A673 (cell line): ENCODE measurements at regions not wholly inside any gene's neighbourhood (a gene's known extent, or its start where the extent isn't known, plus 50 kb on each side); places are given as distances from the start of the nearest gene placed in this dataset.

ENCODE experiments used
- BruUV-seq: library from RNA; stranded (reverse); fragments of 400-500 nt; replicated peaks from 2 replicates; lab custom pipeline; 2021; lab: Mats Ljungman, UMichigan
- CTCF ChIA-PET: fragments of 300-600 bp; sonication (Branson Sonifier 250); formaldehyde crosslinking; loops from one replicate; lab custom pipeline; 2022; ENCODE audit warnings: antibody characterized with exemption; lab: Charles Lee
- POLR2A ChIA-PET: fragments of 300-600 bp; sonication (Branson Sonifier 250); formaldehyde crosslinking; loops from one replicate; lab custom pipeline; 2022; ENCODE audit warnings: antibody characterized with exemption; ENCODE audit not compliant: low non-redundant PET; lab: Charles Lee
- DNase-seq: peaks from one replicate; pipeline ENCODE4 v3.0.0-alpha.2; 2015; ENCODE audit warnings: low spot score
- H3K27ac ChIP-seq: fragments of 200-600 bp; sonication (generic); 2 replicates; pipeline ENCODE4 v1.5.1; 2016; ENCODE audit warnings: mixed run types, low read depth, mild to moderate bottlenecking, mixed read lengths, antibody characterized with exemption, low read length; ENCODE audit not compliant: poor library complexity, severe bottlenecking
- H3K27me3 ChIP-seq: fragments of 200-600 bp; sonication (generic); replicated peaks from 2 replicates; pipeline ENCODE4 v1.6.1; 2017; ENCODE audit warnings: mixed run types, low read depth, mild to moderate bottlenecking, mixed read lengths, antibody characterized with exemption, low read length; ENCODE audit not compliant: insufficient read depth, poor library complexity
- H3K36me3 ChIP-seq: fragments of 200-600 bp; sonication (generic); 2 replicates; pipeline ENCODE4 v1.6.1; 2016; ENCODE audit warnings: mixed run types, mild to moderate bottlenecking, mixed read lengths, antibody characterized with exemption, low read length; ENCODE audit not compliant: insufficient read depth, poor library complexity, severe bottlenecking
- H3K4me1 ChIP-seq: fragments of 200-600 bp; sonication (generic); 2 replicates; pipeline ENCODE4 v1.6.1; 2017; ENCODE audit warnings: mixed run types, mild to moderate bottlenecking, mixed read lengths, antibody characterized with exemption, low read length; ENCODE audit not compliant: insufficient read depth, poor library complexity, severe bottlenecking
- H3K4me3 ChIP-seq: fragments of 200-600 bp; sonication (generic); 2 replicates; pipeline ENCODE4 v1.5.1; 2016; ENCODE audit warnings: low read depth, mixed run types, mild to moderate bottlenecking, mixed read lengths, low read length; ENCODE audit not compliant: poor library complexity, severe bottlenecking
- H3K9me3 ChIP-seq: fragments of 200-600 bp; sonication (generic); 2 replicates; pipeline ENCODE4 v1.6.1; 2016; ENCODE audit warnings: mixed run types, low read depth, mild to moderate bottlenecking, mixed read lengths, antibody characterized with exemption, low read length; ENCODE audit not compliant: poor library complexity, severe bottlenecking
- EZH2 ChIP-seq: fragments of 200-600 bp; sonication (generic); IDR thresholded peaks from 2 replicates; pipeline ENCODE4 v1.6.1; 2017; ENCODE audit warnings: borderline replicate concordance, low read depth, mild to moderate bottlenecking, mixed read lengths, antibody characterized with exemption, low read length; ENCODE audit not compliant: poor library complexity, severe bottlenecking
- intact Hi-C: fragments of 100-400 bp; cut with micrococcal nuclease; formaldehyde crosslinking; loops from one replicate; pipeline ENCODE4 v1.10.0; 2022; ENCODE audit not compliant: unreplicated experiment
- TF ChIP-seq, protein P1 (sequence below): fragments of 300-800, 200-600 bp; sonication (generic); conservative IDR thresholded peaks from 2 replicates; pipeline ENCODE4 v1.5.1; 2017; ENCODE audit warnings: low read depth, mild to moderate bottlenecking, antibody characterized with exemption, low read length, moderate library complexity, mixed read lengths

DNA sequence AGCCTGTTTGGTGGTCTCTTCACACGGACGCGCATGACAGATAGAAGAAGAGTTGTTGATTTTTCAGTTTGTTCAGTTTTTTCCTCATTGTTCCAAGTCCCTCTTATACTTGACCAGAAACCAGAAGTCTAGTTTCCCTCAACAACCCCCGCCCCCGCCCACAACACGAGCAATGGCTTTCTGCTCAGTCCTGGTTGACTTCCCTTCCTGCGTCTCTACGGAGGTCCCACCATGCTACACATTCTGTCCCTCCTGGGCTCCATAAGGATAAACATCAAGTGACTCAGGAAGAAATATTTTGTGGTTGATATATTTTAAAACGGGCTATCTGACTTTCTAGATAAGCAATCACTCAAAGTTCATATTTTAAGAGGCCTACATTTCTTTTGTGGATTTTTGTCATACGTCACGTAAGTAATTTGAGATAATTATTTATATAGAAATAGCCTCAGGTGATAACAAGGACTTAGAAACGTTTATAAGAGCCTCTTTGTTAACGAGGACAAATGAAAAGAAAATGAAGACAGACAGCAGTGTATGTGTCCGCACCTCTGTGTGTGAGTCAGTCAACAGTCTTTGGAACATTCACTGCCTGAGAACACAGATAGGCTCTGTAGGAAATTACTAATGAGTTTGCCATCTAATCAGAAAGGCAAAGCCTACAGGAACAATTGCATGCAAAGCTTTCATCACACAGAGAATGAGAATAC is 214.4 kb downstream of the RAP2A start:
- no peaks in the 10 kb centered on the region for H3K9me3 ChIP-seq
- CTCF ChIA-PET: no interaction called here
- DNase-seq: no peak
- no TSS peak for BruUV-seq
- no peak for TF ChIP-seq EZH2
- TF ChIP-seq, protein P1, sequence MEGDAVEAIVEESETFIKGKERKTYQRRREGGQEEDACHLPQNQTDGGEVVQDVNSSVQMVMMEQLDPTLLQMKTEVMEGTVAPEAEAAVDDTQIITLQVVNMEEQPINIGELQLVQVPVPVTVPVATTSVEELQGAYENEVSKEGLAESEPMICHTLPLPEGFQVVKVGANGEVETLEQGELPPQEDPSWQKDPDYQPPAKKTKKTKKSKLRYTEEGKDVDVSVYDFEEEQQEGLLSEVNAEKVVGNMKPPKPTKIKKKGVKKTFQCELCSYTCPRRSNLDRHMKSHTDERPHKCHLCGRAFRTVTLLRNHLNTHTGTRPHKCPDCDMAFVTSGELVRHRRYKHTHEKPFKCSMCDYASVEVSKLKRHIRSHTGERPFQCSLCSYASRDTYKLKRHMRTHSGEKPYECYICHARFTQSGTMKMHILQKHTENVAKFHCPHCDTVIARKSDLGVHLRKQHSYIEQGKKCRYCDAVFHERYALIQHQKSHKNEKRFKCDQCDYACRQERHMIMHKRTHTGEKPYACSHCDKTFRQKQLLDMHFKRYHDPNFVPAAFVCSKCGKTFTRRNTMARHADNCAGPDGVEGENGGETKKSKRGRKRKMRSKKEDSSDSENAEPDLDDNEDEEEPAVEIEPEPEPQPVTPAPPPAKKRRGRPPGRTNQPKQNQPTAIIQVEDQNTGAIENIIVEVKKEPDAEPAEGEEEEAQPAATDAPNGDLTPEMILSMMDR: no peak
- intact Hi-C loops: no loop called here
- H3K36me3 ChIP-seq: no peaks in the 10 kb centered on the region
- H3K27me3 ChIP-seq: peaks cover 39% of the 10 kb centered on the region
- no peak overlapping the region for H3K4me3 ChIP-seq
- H3K4me1 ChIP-seq: no peaks in the 10 kb centered on the region
- no peak overlapping the region for H3K27ac ChIP-seq
- POLR2A ChIA-PET: no interaction called here

DNA sequence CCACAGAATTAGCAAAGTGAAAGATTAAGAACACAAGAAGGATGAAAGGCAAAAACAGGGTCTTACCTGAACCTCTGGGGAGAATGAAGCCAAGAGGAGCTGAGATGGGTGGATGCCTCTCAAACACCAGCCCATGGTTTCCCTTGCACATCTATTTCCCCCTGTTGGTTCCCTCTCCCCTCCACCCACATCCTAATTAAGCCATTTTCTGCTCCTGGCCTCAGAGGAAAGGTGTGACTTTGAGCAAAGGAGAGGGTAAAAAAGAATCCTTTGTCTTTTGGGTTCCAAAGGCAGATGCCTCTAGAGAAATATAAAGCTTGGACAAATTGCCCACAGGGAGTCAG is 214.9 kb downstream of the RAP2A start:
- TF ChIP-seq EZH2: no peak
- TF ChIP-seq, protein P1: no peak
- CTCF ChIA-PET: no interaction called here
- POLR2A ChIA-PET: no interaction called here
- H3K4me1 ChIP-seq: no peaks in the 10 kb centered on the region
- no TSS peak for BruUV-seq
- H3K36me3 ChIP-seq: no peaks in the 10 kb centered on the region
- intact Hi-C loops: no loop called here
- no peak overlapping the region for H3K27ac ChIP-seq
- H3K4me3 ChIP-seq: no peak overlapping the region
- no peak for DNase-seq
- peaks cover 42% of the 10 kb centered on the region for H3K27me3 ChIP-seq
- H3K9me3 ChIP-seq: no peaks in the 10 kb centered on the region

DNA sequence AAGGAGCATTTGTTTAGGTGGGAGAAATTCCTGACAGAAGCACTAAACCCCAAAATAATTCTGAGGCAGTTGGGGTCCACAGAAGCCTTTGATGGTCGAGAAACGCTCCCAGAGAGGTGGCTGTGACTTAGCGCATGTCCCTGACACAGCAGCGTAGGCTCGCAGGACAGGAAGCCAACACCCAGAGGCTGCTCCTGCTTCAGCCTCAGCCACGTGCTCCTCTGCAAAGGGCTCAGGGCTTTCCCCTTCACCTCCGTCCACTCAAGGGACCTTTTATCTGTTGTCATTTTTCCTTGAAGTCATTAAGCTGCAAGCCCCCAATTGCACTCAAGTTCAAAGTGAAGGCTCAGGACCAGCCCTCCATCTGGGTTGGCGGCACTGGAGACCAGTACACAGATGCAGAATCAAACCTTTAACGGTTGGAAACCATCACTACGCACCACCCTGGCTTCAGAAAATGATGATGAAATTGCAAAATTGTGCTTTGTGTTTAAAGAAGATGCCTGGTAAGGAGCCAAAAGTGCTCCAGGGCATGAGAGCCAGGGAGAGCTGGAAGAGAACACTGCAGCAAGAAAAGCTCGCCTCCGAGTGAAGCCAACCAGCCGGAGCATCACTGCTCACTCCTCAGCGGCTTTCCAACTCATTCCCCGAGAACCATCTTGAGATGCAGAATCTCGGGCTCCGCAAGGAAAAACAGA is 219.6 kb downstream of the RAP2A start:
- POLR2A ChIA-PET: no interaction called here
- Histone ChIP-seq H3K27me3 (peaks cover 74% of the 10 kb centered on the region), H3K9me3 (no peaks in the 10 kb centered on the region), H3K27ac (no peak overlapping the region), H3K4me1 (no peaks in the 10 kb centered on the region), H3K4me3 (no peak overlapping the region), H3K36me3 (no peaks in the 10 kb centered on the region)
- no TSS peak for BruUV-seq
- peak; percentile 37 for DNase-seq
- CTCF ChIA-PET: no interaction called here
- TF ChIP-seq, protein P1: no peak
- TF ChIP-seq EZH2: no peak
- intact Hi-C loops: no loop called here
